Stimulated activated CD8-positive, alpha-beta memory T cell treated with anti-CD3 and anti-CD28 coated beads, Interleukin-2, amount 100 ng/mL, for 48 hours (primary cell): ENCODE measurements at regions not wholly inside any gene's neighbourhood (a gene's known extent, or its start where the extent isn't known, plus 50 kb on each side); places are given as distances from the start of the nearest gene placed in this dataset.

Source experiments
- DNase-seq, 2 donors: peaks; one replicate each; pipeline ENCODE4 v3.0.0-alpha.2; 2020; ENCODE audit warnings: low read depth in 2 of 2

DNA sequence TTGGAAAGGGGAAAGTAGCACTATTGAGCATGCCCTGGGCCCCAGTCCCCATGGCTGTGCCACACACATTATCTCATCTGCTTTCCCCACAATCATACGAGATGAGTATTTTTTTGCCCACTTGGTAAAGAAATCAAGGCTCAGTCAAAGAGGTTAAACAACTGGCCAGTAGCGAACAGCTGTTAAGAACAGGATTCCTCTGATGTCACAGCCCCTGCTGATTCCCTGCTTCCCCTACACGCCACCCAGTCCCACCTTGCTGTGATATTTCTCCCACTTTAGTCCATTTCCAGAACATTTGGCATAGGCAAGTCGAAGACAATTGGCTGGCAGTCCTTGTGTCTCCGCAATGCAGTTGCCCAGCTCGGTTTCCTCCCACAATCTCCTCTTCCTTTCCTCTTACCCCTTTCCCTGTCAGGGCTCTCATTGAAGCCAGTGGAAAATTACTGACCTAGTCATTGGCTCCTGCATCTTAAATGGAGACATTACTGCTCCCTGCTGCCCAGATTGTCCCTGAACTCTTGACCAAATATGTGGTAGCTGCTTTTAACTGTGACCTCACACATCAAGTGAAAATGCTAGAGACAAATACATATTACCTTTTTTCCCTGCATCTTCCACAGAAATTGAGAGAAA is 56.5 kb upstream of the EEPD1 start:
- DNase-seq: no peak

DNA sequence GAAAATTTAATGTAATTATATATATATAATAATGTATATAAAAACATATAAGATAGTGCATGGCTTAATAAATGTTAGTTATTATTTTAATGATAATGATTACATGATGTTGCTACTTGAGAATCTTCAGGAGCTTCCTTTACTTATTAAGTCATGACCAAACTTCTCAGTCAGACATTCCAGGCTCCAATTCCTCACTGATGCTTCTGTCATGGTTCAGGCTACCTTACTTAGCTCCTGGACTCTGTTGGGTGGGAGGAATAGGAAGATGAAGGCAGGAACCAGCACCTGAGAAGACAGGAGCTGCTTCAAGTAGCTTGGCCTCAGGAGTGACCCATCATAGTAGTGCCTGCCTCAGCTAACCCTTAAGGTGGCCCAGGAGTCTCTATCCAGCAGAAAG is 55.0 kb upstream of the EEPD1 start:
- DNase-seq: no peak

- DNase-seq: no peak
Observed at GRCh38 chr7:36100226-36100625, 52.8 kb upstream of the EEPD1 start.

- no peak for DNase-seq
Observed at GRCh38 chr7:36100634-36101033, 52.4 kb upstream of the EEPD1 start.
